Prostate gland (tissue), 2 donors: ENCODE measurements at regions not wholly inside any gene's neighbourhood (a gene's known extent, or its start where the extent isn't known, plus 50 kb on each side); places are given as distances from the start of the nearest gene placed in this dataset.

Experiments
- DNase-seq: peaks from one replicate; pipeline ENCODE4 v3.0.0-alpha.2; 2019; ENCODE audit warnings: low spot score
- H3K27ac ChIP-seq, 2 donors: fragments of 200-600 bp; sonication (generic); 2 replicates each; pipeline ENCODE4 v1.5.1; 2017 to 2019
- H3K27me3 ChIP-seq: fragments of 200-600 bp; sonication (generic); replicated peaks from 2 replicates; pipeline ENCODE4 v1.5.1; 2019; ENCODE audit not compliant: insufficient read depth
- H3K36me3 ChIP-seq, 2 donors: fragments of 200-600 bp; sonication (generic); 1 replicate in 1 of 2; 2 replicates in 1 of 2; pipeline versions ENCODE4 v1.5.1 to v1.8.1; 2017 to 2019
- H3K4me1 ChIP-seq: fragments of 200-600 bp; sonication (generic); replicated peaks from 2 replicates; pipeline ENCODE4 v1.5.1; 2019
- H3K4me3 ChIP-seq, 2 donors: fragments of 200-600 bp; sonication (generic); 2 replicates each; pipeline ENCODE4 v1.5.1; 2017 to 2019
- H3K9me3 ChIP-seq: fragments of 200-600 bp; sonication (generic); 2 replicates; pipeline ENCODE4 v1.5.1; 2017
- POLR2A ChIP-seq: fragments of 450-650 bp; IDR thresholded peaks from one replicate; pipeline ENCODE4 v1.6.1; 2016; ENCODE audit warnings: antibody characterized with exemption, mild to moderate bottlenecking
- POLR2AphosphoS5 ChIP-seq: sonication (generic); formaldehyde crosslinking; IDR thresholded peaks from one replicate; pipeline ENCODE4 v1.6.1; 2017; ENCODE audit warnings: antibody characterized with exemption
- WGBS: methylation state at CpG from one replicate; pipeline ENCODE4 v1.1.5; 2018; 5-methylcytosine and 5-hydroxymethylcytosine counted together
- intact Hi-C: fragments of 100-400 bp; cut with DNase I; formaldehyde crosslinking; loops from one replicate; pipeline ENCODE4 v1.14.2; 2022
- small RNA-seq, 2 donors: library from RNA; depleted of rRNA; stranded (forward); fragments of <200 nt; gene quantifications; one replicate each; pipeline ENCODE3, GENCODE V24; 2016
- TF ChIP-seq, protein P1 (sequence below), 4 experiments: fragments of 200-600 bp in 2 of 4; fragments of 450-650 bp in 2 of 4; sonication (generic) in 2 of 4; IDR thresholded peaks; 1 replicate in 3 of 4; 2 replicates in 1 of 4; pipeline ENCODE4 v1.5.1; 2016 to 2019; ENCODE audit warnings: antibody characterized with exemption in 4 of 4, mild to moderate bottlenecking in 2 of 4, moderate library complexity in 2 of 4

DNA sequence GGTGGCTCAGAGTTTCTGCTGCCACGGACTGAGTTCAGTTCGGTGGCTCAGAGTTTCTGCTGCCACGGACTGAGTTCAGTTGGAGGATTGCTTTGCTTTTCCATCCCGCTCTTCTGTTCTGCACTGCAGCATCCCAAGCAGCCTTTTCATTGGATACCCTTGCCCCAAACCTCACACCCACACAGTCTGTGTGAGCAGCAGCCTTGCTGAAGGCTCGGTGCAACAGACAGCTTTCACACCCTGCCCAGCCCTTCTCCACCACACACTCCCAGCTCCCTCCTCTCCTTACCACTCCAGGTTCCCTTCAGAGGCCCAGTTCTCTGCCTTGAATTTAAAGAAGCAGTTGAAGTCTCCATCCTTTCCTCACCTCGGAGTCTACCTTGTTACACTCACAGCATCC, 52.5 kb upstream of the CHD6 start:
- TF ChIP-seq, protein P1, sequence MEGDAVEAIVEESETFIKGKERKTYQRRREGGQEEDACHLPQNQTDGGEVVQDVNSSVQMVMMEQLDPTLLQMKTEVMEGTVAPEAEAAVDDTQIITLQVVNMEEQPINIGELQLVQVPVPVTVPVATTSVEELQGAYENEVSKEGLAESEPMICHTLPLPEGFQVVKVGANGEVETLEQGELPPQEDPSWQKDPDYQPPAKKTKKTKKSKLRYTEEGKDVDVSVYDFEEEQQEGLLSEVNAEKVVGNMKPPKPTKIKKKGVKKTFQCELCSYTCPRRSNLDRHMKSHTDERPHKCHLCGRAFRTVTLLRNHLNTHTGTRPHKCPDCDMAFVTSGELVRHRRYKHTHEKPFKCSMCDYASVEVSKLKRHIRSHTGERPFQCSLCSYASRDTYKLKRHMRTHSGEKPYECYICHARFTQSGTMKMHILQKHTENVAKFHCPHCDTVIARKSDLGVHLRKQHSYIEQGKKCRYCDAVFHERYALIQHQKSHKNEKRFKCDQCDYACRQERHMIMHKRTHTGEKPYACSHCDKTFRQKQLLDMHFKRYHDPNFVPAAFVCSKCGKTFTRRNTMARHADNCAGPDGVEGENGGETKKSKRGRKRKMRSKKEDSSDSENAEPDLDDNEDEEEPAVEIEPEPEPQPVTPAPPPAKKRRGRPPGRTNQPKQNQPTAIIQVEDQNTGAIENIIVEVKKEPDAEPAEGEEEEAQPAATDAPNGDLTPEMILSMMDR (IDR thresholded peaks at IDR 0.05), result no peak
- TF ChIP-seq POLR2A (no peak), POLR2AphosphoS5 (no peak)
- H3K4me3 ChIP-seq, result no peak overlapping the region
- DNase-seq, result no peak
- no peaks in the 10 kb centered on the region for H3K27me3 ChIP-seq
- H3K4me1 ChIP-seq, result no peaks in the 10 kb centered on the region
- no peaks in the 10 kb centered on the region for H3K9me3 ChIP-seq
- 68% methylated on average over 6 of the region's 6 CpGs for WGBS
- H3K27ac ChIP-seq, result no peak overlapping the region
- no peaks in the 10 kb centered on the region for H3K36me3 ChIP-seq
- intact Hi-C loops, result no loop called here

DNA sequence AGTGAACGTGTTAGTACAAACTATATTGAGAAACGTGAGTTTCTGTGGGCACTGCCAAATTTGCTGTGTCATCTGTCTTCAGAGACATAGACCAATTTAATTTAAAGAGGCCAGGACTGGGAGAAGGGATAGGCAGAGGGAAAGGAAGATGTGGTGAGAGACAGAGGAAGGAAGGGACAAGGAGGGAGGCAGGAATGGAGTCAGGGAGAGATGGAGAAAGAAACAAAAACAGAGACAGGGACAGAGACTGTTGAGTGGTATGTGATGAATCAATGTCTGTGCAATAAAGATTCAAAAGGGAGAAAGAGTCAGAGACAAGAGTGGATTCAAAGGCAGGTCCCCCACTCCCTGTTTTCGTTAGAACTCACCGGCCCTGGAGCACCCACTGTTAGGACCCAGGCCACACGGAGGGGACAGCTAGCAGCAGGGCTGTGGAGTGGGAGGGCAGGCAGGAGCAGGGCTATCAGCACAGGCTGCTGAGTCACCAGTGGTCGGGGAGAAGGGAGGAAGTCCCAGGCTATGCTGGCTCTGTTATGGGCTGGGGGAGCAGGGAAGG, 51.6 kb upstream of the CHD6 start:
- Histone ChIP-seq H3K9me3 (no peaks in the 10 kb centered on the region), H3K27ac (no peak overlapping the region), H3K36me3 (no peaks in the 10 kb centered on the region), H3K4me3 (no peak overlapping the region), H3K4me1 (no peaks in the 10 kb centered on the region), H3K27me3 (no peaks in the 10 kb centered on the region)
- TF ChIP-seq, protein P1 (IDR thresholded peaks at IDR 0.05), result no peak
- TF ChIP-seq POLR2AphosphoS5 (no peak), POLR2A (no peak)
- intact Hi-C loops, result no loop called here
- 37% methylated on average over 6 of the region's 6 CpGs for WGBS
- no peak for DNase-seq

DNA sequence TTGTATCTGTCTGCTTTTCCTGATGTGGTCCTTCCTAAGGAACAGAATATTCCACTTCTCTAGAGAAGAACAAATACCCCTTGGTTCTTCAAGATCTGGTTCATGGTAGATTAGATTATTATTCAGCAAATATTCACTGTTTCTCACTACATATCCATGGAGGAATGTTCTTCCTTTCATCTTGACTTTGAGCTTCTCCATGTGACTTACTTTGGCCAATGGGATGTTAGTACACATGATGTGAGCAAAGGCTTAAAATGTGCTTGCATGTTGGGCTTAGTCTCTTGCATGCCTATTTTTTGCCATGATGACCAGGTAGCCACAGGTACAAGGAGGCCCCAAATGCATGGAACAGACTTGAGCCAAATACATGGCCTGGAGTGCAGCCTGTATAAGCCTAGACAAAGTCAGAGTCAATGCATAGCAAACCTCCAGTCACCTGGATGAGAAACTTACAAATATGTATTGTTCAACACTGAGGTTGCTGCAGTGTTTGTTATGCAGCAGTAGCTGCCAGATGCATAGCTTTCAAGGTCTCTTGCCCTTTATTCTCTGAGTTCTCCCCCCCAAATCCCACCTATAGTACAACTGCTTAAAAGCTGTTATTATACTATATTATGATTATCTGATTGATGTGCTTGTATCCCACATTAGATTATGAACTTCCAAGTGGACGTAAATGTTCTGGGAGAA, 50.0 kb upstream of the CHD6 start:
- DNase-seq, result no peak
- Histone ChIP-seq H3K36me3 (no peaks in the 10 kb centered on the region), H3K4me3 (no peak overlapping the region), H3K27me3 (no peaks in the 10 kb centered on the region), H3K27ac (no peak overlapping the region), H3K4me1 (no peaks in the 10 kb centered on the region), H3K9me3 (no peaks in the 10 kb centered on the region)
- 88% methylated on average over 1 of the region's 1 CpG for WGBS
- intact Hi-C loops, result no loop called here
- TF ChIP-seq POLR2AphosphoS5 (no peak), POLR2A (no peak)
- TF ChIP-seq, protein P1 (IDR thresholded peaks at IDR 0.05), result no peak

Small RNAs in the stretch of these regions (small RNA-seq; reads per million reads assigned to genes)
- gene RF00568 (0 reads per million in 2 donors), gene RNU6-1018P (0 reads per million in 2 donors)
